A549 (cell line): ENCODE measurements at regions not wholly inside any gene's neighbourhood (a gene's known extent, or its start where the extent isn't known, plus 50 kb on each side); places are given as distances from the start of the nearest gene placed in this dataset.

ENCODE experiments used
- ATAC-seq, 2 experiments: fragments of 200-7000 bp in 1 of 2; fragments of >200 bp in 1 of 2; cut with Nextera tagmentation in 1 of 2; cut with Tn5 transposase in 1 of 2; 3 replicates each; pipeline versions ENCODE4 v1.8.0 to v1.9.1; 2018 to 2020; ENCODE audit warnings: mild to moderate bottlenecking in 1 of 2, moderate library complexity in 1 of 2
- CTCF ChIA-PET: fragments of 300-600 bp; sonication (Branson Sonifier 250); formaldehyde crosslinking; extraction: SDS; loops from one replicate; lab custom pipeline; 2021; ENCODE audit warnings: antibody characterized with exemption, inconsistent platforms; lab: Yijun Ruan, JAX
- POLR2A ChIA-PET: fragments of 350-600 bp; formaldehyde crosslinking; extraction: SDS; loops from one replicate; lab custom pipeline; 2021; ENCODE audit warnings: antibody characterized with exemption, inconsistent platforms; lab: Yijun Ruan, JAX
- DNase-seq, 2 experiments: peaks; one replicate each; pipeline versions ENCODE4 v3.0.0 to v3.0.0-alpha.2; 2011 to 2016; ENCODE audit warnings: low read depth in 1 of 2, low spot score in 1 of 2
- FAIRE-seq: peaks from 2 replicates; lab custom pipeline; 2011; peaks lifted over from hg19 to GRCh38; lab: Jason Lieb, UNC
- H3K27ac ChIP-seq, 2 experiments: fragments of >200 bp; sonication (Bioruptor Twin); formaldehyde crosslinking; 3 replicates each; pipeline ENCODE4 v1.5.1; 2016 to 2017
- H3K4me1 ChIP-seq: fragments of >200 bp; sonication (Bioruptor Twin); formaldehyde crosslinking; 3 replicates; pipeline ENCODE4 v1.6.1; 2016
- H3K4me2 ChIP-seq: fragments of >200 bp; sonication (Bioruptor Twin); formaldehyde crosslinking; 3 replicates; pipeline ENCODE4 v1.6.1; 2016
- H3K4me3 ChIP-seq: fragments of >200 bp; sonication (Bioruptor Twin); formaldehyde crosslinking; 3 replicates; pipeline ENCODE4 v1.5.1; 2016
- H3K9me3 ChIP-seq: fragments of >200 bp; sonication (Bioruptor Twin); formaldehyde crosslinking; 3 replicates; pipeline ENCODE4 v1.6.1; 2016
- BHLHE40 ChIP-seq: IDR thresholded peaks from 2 replicates; pipeline ENCODE4 v1.6.1; 2012; ENCODE audit warnings: low read depth, low read length, inconsistent platforms
- CEBPB ChIP-seq, 2 experiments: fragments of >200 bp in 1 of 2; sonication (Bioruptor Twin) in 1 of 2; formaldehyde crosslinking in 1 of 2; IDR thresholded peaks; 2 replicates each; pipeline ENCODE4 v1.6.1; 2012 to 2016
- CTCF ChIP-seq: fragments of >200 bp; sonication (Bioruptor Twin); formaldehyde crosslinking; IDR thresholded peaks from 3 replicates; pipeline ENCODE4 v1.5.1; 2016
- EHF ChIP-seq: fragments of 250-450 bp; sonication (Bioruptor Pico); IDR thresholded peaks from 2 replicates; pipeline ENCODE4 v1.5.0; 2020; ENCODE audit warnings: mild to moderate bottlenecking
- EHMT2 ChIP-seq: fragments of 200-600 bp; sonication (generic); IDR thresholded peaks from 2 replicates; pipeline ENCODE4 v1.6.1; 2016; ENCODE audit warnings: antibody characterized with exemption, low read depth, mild to moderate bottlenecking, moderate library complexity
- ESRRA ChIP-seq: fragments of 150-350 bp; IDR thresholded peaks from 2 replicates; pipeline ENCODE4 v1.6.1; 2014; ENCODE audit warnings: mild to moderate bottlenecking, low read length, borderline replicate concordance
- FOSB ChIP-seq: fragments of 250-450 bp; sonication (Bioruptor Pico); IDR thresholded peaks from 2 replicates; pipeline ENCODE4 v1.5.0; 2020; ENCODE audit warnings: mild to moderate bottlenecking, moderate library complexity
- FOSL2 ChIP-seq, 2 experiments: fragments of 450-650 bp in 1 of 2; fragments of >200 bp in 1 of 2; sonication (Bioruptor Twin) in 1 of 2; formaldehyde crosslinking; IDR thresholded peaks; 2 replicates each; pipeline versions ENCODE4 v1.5.0 to v1.6.1; 2016 to 2020; ENCODE audit warnings: mild to moderate bottlenecking in 1 of 2, moderate library complexity in 1 of 2
- FOXS1 ChIP-seq: fragments of 250-450 bp; sonication (Bioruptor Pico); IDR thresholded peaks from 2 replicates; pipeline ENCODE4 v1.5.0; 2020; ENCODE audit warnings: mild to moderate bottlenecking, moderate library complexity
- HES2 ChIP-seq: fragments of >200 bp; sonication (Bioruptor Twin); formaldehyde crosslinking; IDR thresholded peaks from 2 replicates; pipeline ENCODE4 v1.6.1; 2016
- JUN ChIP-seq, 2 experiments: fragments of >200 bp; sonication (Bioruptor Twin); formaldehyde crosslinking; IDR thresholded peaks; 2 replicates in 1 of 2; 3 replicates in 1 of 2; pipeline ENCODE4 v1.6.1; 2016 to 2017
- JUNB ChIP-seq: fragments of >200 bp; sonication (Bioruptor Twin); formaldehyde crosslinking; IDR thresholded peaks from 2 replicates; pipeline ENCODE4 v1.6.1; 2016
- KDM1A ChIP-seq: fragments of 200-600 bp; sonication (generic); IDR thresholded peaks from 2 replicates; pipeline ENCODE4 v1.6.1; 2016; ENCODE audit warnings: low read depth, mild to moderate bottlenecking
- MAFK ChIP-seq: fragments of 450-650 bp; IDR thresholded peaks from 2 replicates; pipeline ENCODE4 v1.6.1; 2014; ENCODE audit not compliant: partially characterized antibody
- MAX ChIP-seq: IDR thresholded peaks from 2 replicates; pipeline ENCODE4 v1.6.1; 2012
- MAZ ChIP-seq: fragments of 150-350 bp; IDR thresholded peaks from 2 replicates; pipeline ENCODE4 v1.6.1; 2014; ENCODE audit warnings: antibody characterized with exemption, low read depth, low read length, borderline replicate concordance
- MYC ChIP-seq: IDR thresholded peaks from 2 replicates; pipeline ENCODE4 v1.6.1; 2012; ENCODE audit warnings: mild to moderate bottlenecking, inconsistent platforms, low read length, improper control_type of control experiment, borderline replicate concordance
- PHF8 ChIP-seq: fragments of 200-600 bp; sonication (generic); IDR thresholded peaks from 2 replicates; pipeline ENCODE4 v1.6.1; 2016; ENCODE audit warnings: low read depth, mild to moderate bottlenecking, antibody characterized with exemption, moderate library complexity, borderline replicate concordance
- RAD21 ChIP-seq, 2 experiments: fragments of >200 bp in 1 of 2; sonication (Bioruptor Twin) in 1 of 2; formaldehyde crosslinking in 1 of 2; IDR thresholded peaks in 1 of 2; conservative IDR thresholded peaks in 1 of 2; 2 replicates in 1 of 2; 3 replicates in 1 of 2; pipeline ENCODE4 v1.6.1; 2012 to 2018; ENCODE audit warnings: inconsistent platforms in 1 of 2
- RNF2 ChIP-seq: fragments of 200-600 bp; sonication (generic); IDR thresholded peaks from 2 replicates; pipeline ENCODE4 v1.6.1; 2016; ENCODE audit warnings: low read depth, mild to moderate bottlenecking, antibody characterized with exemption, moderate library complexity, borderline replicate concordance
- SMC3 ChIP-seq: fragments of >200 bp; sonication (Bioruptor Twin); formaldehyde crosslinking; IDR thresholded peaks from 3 replicates; pipeline ENCODE4 v1.6.1; 2018; ENCODE audit warnings: inconsistent platforms
- SREBF2 ChIP-seq: fragments of 450-650 bp; IDR thresholded peaks from 2 replicates; pipeline ENCODE4 v1.6.1; 2014; ENCODE audit warnings: mild to moderate bottlenecking, moderate library complexity
- USF2 ChIP-seq: fragments of 450-650 bp; IDR thresholded peaks from 2 replicates; pipeline ENCODE4 v1.6.1; 2014; ENCODE audit warnings: antibody characterized with exemption
- ZFP36 ChIP-seq: fragments of 450-650 bp; IDR thresholded peaks from 2 replicates; pipeline ENCODE4 v1.6.1; 2014; ENCODE audit warnings: borderline replicate concordance; ENCODE audit not compliant: partially characterized antibody
- WGBS: methylation state at CpG from one replicate; pipeline ENCODE4 v1.1.6; 2017; ENCODE audit errors: missing lambda C conversion rate; 5-methylcytosine and 5-hydroxymethylcytosine counted together
- TF ChIP-seq, protein P1 (sequence below): fragments of 250-450 bp; sonication (Bioruptor Pico); IDR thresholded peaks from 2 replicates; pipeline ENCODE4 v1.5.0; 2020; ENCODE audit warnings: low read depth, mild to moderate bottlenecking, moderate library complexity
- TF ChIP-seq, protein P2 (sequence below): fragments of 200-600 bp; sonication (generic); IDR thresholded peaks from 2 replicates; pipeline ENCODE4 v1.6.1; 2016; ENCODE audit warnings: antibody characterized with exemption, mild to moderate bottlenecking, moderate library complexity

DNA sequence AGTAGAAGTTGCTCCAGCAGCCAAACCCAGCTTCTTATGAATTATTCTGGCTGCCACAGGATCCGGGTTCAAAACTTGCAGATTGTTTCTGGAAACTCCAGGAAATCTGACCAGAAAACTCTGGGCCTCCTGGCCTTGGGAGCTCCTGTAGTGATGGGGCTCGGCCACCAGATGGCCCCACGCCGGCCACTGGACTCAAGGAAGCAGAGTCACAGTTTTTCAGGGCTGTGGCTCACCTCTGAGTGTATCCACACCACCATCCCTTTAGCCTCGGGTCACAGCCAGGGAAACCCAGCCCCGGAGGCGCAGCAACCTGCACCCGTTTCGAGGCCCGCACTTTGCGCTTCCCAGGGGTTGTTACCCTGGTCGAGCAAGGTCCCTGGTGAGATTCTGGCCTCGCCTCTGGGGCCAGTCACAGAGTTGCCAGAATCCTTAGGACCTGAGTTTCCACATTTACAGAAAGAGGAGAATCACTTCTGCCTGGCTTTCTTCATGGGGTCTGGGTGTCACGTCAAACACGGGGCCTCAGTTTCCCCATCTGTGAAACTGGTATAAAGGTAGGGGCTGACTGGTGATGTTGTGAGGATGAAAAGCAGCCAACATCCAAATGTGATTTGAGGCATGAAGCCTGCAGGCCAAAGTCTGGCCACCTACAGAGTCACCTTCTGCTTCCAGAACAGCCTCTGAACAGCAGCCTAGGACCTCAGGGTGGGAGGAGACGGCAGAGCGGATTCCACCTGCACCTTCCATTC is 53.5 kb upstream of the LCTL start:
- ChIA-PET POLR2A (interaction anchor here (1.2 to 1.6 kb wide), 2 partner anchors 81 to 233 kb away, joined by 4 to 9 read pairs; no protein-coding TSS in a partner anchor), CTCF (interaction anchor here (0.6 to 7.0 kb wide), 61 partner anchors 9 to 338 kb away, joined by 3 to 119 read pairs (median 5); partner anchors contain the start of gene SMAD6)
- Histone ChIP-seq H3K4me1 (peaks cover 18% of the 10 kb centered on the region), H3K27ac (peak overlapping the region; percentile 69 to 81), H3K4me2 (peak overlapping the region; percentile 56), H3K9me3 (no peaks in the 10 kb centered on the region), H3K4me3 (no peak overlapping the region)
- 22% methylated on average over 16 of the region's 17 CpGs for WGBS
- ATAC-seq (peak; percentile 87 to 95), FAIRE-seq (no peak), DNase-seq (peak; percentile 83 to 92)
- TF ChIP-seq MAFK (no peak), FOSL2 (IDR thresholded peaks at IDR 0.05) (no peak), FOSL2 (CRISPR knock-in tag; IDR thresholded peaks at IDR 0.05) (0 out of 2 replicates have a peak, but pooled peaks have one; percentile 14), PHF8 (no peak), EHF (CRISPR knock-in tag) (no peak), CTCF (peak; percentile 97), HES2 (no peak), ZFP36 (no peak), CEBPB (IDR thresholded peaks at IDR 0.05) (no peak), SREBF2 (no peak), USF2 (no peak), EHMT2 (no peak), KDM1A (no peak), MAX (peak; percentile 49; the same call in 1 of the 2 replicates), RAD21 (conservative IDR thresholded peaks at IDR 0.05 in 1 of 2, IDR thresholded peaks at IDR 0.05 in 1 of 2) (peak; percentile 85 to 86), MYC (no peak), JUN (IDR thresholded peaks at IDR 0.05) (no peak), SMC3 (peak; percentile 96), FOSB (CRISPR knock-in tag) (no peak), JUNB (no peak), RNF2 (no peak), BHLHE40 (no peak), MAZ (no peak), FOXS1 (CRISPR knock-in tag) (no peak), ESRRA (no peak)
- TF ChIP-seq, protein P1, sequence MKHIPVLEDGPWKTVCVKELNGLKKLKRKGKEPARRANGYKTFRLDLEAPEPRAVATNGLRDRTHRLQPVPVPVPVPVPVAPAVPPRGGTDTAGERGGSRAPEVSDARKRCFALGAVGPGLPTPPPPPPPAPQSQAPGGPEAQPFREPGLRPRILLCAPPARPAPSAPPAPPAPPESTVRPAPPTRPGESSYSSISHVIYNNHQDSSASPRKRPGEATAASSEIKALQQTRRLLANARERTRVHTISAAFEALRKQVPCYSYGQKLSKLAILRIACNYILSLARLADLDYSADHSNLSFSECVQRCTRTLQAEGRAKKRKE (CRISPR knock-in tag): no peak
- TF ChIP-seq, protein P2, sequence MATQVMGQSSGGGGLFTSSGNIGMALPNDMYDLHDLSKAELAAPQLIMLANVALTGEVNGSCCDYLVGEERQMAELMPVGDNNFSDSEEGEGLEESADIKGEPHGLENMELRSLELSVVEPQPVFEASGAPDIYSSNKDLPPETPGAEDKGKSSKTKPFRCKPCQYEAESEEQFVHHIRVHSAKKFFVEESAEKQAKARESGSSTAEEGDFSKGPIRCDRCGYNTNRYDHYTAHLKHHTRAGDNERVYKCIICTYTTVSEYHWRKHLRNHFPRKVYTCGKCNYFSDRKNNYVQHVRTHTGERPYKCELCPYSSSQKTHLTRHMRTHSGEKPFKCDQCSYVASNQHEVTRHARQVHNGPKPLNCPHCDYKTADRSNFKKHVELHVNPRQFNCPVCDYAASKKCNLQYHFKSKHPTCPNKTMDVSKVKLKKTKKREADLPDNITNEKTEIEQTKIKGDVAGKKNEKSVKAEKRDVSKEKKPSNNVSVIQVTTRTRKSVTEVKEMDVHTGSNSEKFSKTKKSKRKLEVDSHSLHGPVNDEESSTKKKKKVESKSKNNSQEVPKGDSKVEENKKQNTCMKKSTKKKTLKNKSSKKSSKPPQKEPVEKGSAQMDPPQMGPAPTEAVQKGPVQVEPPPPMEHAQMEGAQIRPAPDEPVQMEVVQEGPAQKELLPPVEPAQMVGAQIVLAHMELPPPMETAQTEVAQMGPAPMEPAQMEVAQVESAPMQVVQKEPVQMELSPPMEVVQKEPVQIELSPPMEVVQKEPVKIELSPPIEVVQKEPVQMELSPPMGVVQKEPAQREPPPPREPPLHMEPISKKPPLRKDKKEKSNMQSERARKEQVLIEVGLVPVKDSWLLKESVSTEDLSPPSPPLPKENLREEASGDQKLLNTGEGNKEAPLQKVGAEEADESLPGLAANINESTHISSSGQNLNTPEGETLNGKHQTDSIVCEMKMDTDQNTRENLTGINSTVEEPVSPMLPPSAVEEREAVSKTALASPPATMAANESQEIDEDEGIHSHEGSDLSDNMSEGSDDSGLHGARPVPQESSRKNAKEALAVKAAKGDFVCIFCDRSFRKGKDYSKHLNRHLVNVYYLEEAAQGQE: no peak
